GM12878 (cell line): ENCODE measurements at regions not wholly inside any gene's neighbourhood (a gene's known extent, or its start where the extent isn't known, plus 50 kb on each side); places are given as distances from the start of the nearest gene placed in this dataset.

ENCODE experiments used
- ATAC-seq: fragments of 200-7000 bp; cut with Tn5 transposase; 3 replicates; pipeline ENCODE4 v1.9.1; 2020; ENCODE audit warnings: mild to moderate bottlenecking, moderate library complexity
- BruUV-seq: library from RNA; stranded (reverse); fragments of 400-500 nt; replicated peaks from 2 replicates; lab custom pipeline; 2021; lab: Mats Ljungman, UMichigan
- CTCF ChIA-PET: fragments of 300-600 bp; sonication (Branson Sonifier 250); formaldehyde crosslinking; extraction: SDS; loops from one replicate; lab custom pipeline; 2021; ENCODE audit warnings: inconsistent platforms; lab: Yijun Ruan, JAX
- POLR2A ChIA-PET: fragments of 350-600 bp; formaldehyde crosslinking; extraction: SDS; loops from one replicate; lab custom pipeline; 2021; ENCODE audit warnings: inconsistent platforms; lab: Charles Lee
- RAD21 ChIA-PET: fragments of 300-600 bp; sonication (Branson Sonifier 250); formaldehyde crosslinking; loops from one replicate; lab custom pipeline; 2023; ENCODE audit warnings: antibody characterized with exemption; ENCODE audit not compliant: unreplicated experiment; lab: Charles Lee
- SMC1A ChIA-PET: fragments of 300-600 bp; sonication (Branson Sonifier 250); formaldehyde crosslinking; loops from one replicate; lab custom pipeline; 2023; ENCODE audit not compliant: unreplicated experiment, uncharacterized antibody; lab: Charles Lee
- DNase-seq: peaks from one replicate; pipeline ENCODE4 v3.0.0-alpha.2; 2011; ENCODE audit warnings: low read depth, low spot score
- FAIRE-seq: peaks from 3 replicates; lab custom pipeline; 2011; peaks lifted over from hg19 to GRCh38; lab: Jason Lieb, UNC
- H2AFZ ChIP-seq: 2 replicates; pipeline ENCODE4 v1.6.0; 2011; ENCODE audit warnings: low read depth, low read length, control low read depth; ENCODE audit not compliant: control insufficient read depth
- H3K27ac ChIP-seq: 2 replicates; pipeline ENCODE4 v1.5.1; 2011; ENCODE audit warnings: control low read depth; ENCODE audit not compliant: control insufficient read depth, insufficient read depth
- H3K27me3 ChIP-seq, 2 experiments: replicated peaks in 1 of 2; 2 replicates each; pipeline versions ENCODE4 v1.6.0 to v1.6.1; 2011; ENCODE audit warnings: low read length in 1 of 2; ENCODE audit not compliant: control insufficient read depth in 2 of 2, insufficient read depth in 2 of 2
- H3K36me3 ChIP-seq, 2 experiments: 2 replicates each; pipeline ENCODE4 v1.5.1; 2011; ENCODE audit warnings: low read length in 1 of 2; ENCODE audit not compliant: control insufficient read depth in 2 of 2, insufficient read depth in 2 of 2
- H3K4me1 ChIP-seq: 2 replicates; pipeline ENCODE4 v1.6.1; 2011; ENCODE audit warnings: mild to moderate bottlenecking, low read length, moderate library complexity, mixed read lengths; ENCODE audit not compliant: control insufficient read depth, insufficient read depth
- H3K4me2 ChIP-seq: 2 replicates; pipeline ENCODE4 v1.6.0; 2011; ENCODE audit warnings: control low read depth; ENCODE audit not compliant: control insufficient read depth, insufficient read depth
- H3K4me3 ChIP-seq: fragments of 200-600 bp; sonication (generic); 2 replicates; pipeline ENCODE4 v1.5.1; 2016
- H3K79me2 ChIP-seq: 2 replicates; pipeline ENCODE4 v1.6.0; 2011; ENCODE audit warnings: low read length; ENCODE audit not compliant: control insufficient read depth, insufficient read depth
- H3K9ac ChIP-seq: 2 replicates; pipeline ENCODE4 v1.8.0; 2011; ENCODE audit warnings: low read length, control low read depth, mixed read lengths; ENCODE audit not compliant: control insufficient read depth, insufficient read depth
- H3K9me3 ChIP-seq: replicated peaks from 3 replicates; pipeline ENCODE4 v1.5.1; 2011; ENCODE audit warnings: mild to moderate bottlenecking, low read length; ENCODE audit not compliant: control insufficient read depth, insufficient read depth
- H4K20me1 ChIP-seq: 2 replicates; pipeline ENCODE4 v1.6.0; 2011; ENCODE audit not compliant: control insufficient read depth, insufficient read depth
- CREB1 ChIP-seq: IDR thresholded peaks from 2 replicates; pipeline ENCODE4 v1.6.1; 2012; ENCODE audit warnings: low read depth, mild to moderate bottlenecking, inconsistent platforms
- MYB ChIP-seq: fragments of 150-350 bp; IDR thresholded peaks from 2 replicates; pipeline ENCODE4 v1.6.1; 2014; ENCODE audit warnings: mild to moderate bottlenecking, low read depth, low read length, borderline replicate concordance
- MYC ChIP-seq: IDR thresholded peaks from 2 replicates; pipeline ENCODE4 v1.6.1; 2011; ENCODE audit warnings: mild to moderate bottlenecking, low read length, moderate library complexity, inconsistent platforms; ENCODE audit not compliant: insufficient read depth, insufficient replicate concordance, insufficient read length, severe bottlenecking
- RB1 ChIP-seq: fragments of 450-650 bp; formaldehyde crosslinking; IDR thresholded peaks from 2 replicates; pipeline ENCODE4 v1.6.1; 2017; ENCODE audit warnings: mild to moderate bottlenecking, borderline replicate concordance
- WGBS: methylation state at CpG from one replicate; pipeline ENCODE4 v1.1.6; 2016; ENCODE audit warnings: low lambda C conversion rate; ENCODE audit not compliant: insufficient replicate concordance, insufficient coverage; ENCODE audit errors: missing lambda C conversion rate; 5-methylcytosine and 5-hydroxymethylcytosine counted together
- in situ Hi-C: fragments of 300-500 bp; cut with MboI; formaldehyde crosslinking; loops from 9 replicates; pipeline ENCODE4 v1.14.3; 2018; ENCODE audit warnings: mixed read lengths
- intact Hi-C: fragments of 100-400 bp; cut with micrococcal nuclease; formaldehyde crosslinking; loops from one replicate; pipeline ENCODE4 v1.14.2; 2022; ENCODE audit not compliant: unreplicated experiment
- TF ChIP-seq, protein P1 (sequence below): fragments of 450-650 bp; IDR thresholded peaks from 2 replicates; pipeline ENCODE4 v1.6.1; 2017; ENCODE audit warnings: mild to moderate bottlenecking, moderate library complexity
- TF ChIP-seq, protein P2 (sequence below): fragments of 150-350 bp; IDR thresholded peaks from 2 replicates; pipeline ENCODE4 v1.6.1; 2014; ENCODE audit warnings: mild to moderate bottlenecking, low read depth, low read length
- TF ChIP-seq, protein P3 (sequence below): fragments of 450-650 bp; IDR thresholded peaks from 2 replicates; pipeline ENCODE4 v1.6.1; 2017; ENCODE audit warnings: borderline replicate concordance

DNA sequence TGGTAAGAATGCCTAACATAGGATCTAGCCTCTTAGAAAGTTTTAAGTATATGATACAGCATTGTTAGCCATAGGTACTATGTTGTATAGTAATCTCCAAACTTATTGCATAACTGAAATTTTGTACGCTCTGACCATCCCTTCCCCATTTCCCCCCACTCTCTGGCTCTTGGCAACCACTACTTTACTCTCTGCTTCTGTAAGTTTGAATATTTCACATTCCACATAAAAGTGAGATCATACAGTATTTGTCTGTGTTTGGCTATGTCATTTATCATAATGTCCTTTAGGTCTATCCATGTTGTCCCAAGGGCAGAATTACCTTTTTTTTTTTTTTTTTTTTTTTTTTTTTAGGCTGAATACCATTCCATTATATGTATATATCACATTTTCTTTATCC, 396.9 kb downstream of the DLEU7 start:
- no peaks in the 10 kb centered on the region for H4K20me1 ChIP-seq
- no peak overlapping the region for H2AFZ ChIP-seq
- DNase-seq (no peak), FAIRE-seq (no peak), ATAC-seq (no peak)
- in situ Hi-C loops (no loop called here), intact Hi-C loops (no loop called here)
- ChIA-PET RAD21 (no interaction called here), SMC1A (interaction anchor here (0.7 kb wide), 1 partner anchor 10 kb away, joined by 3 read pairs; no protein-coding TSS in a partner anchor), CTCF (interaction anchor here (1.0 kb wide), 1 partner anchor 470 kb away, joined by 3 read pairs; no protein-coding TSS in a partner anchor), POLR2A (no interaction called here)
- H3K79me2 ChIP-seq: no peaks in the 10 kb centered on the region
- no TSS peak for BruUV-seq
- 71% methylated on average over 1 of the region's 1 CpG for WGBS
- H3K4me3 ChIP-seq: no peak overlapping the region
- no peaks in the 10 kb centered on the region for H3K9me3 ChIP-seq
- H3K27me3 ChIP-seq: no peaks in the 10 kb centered on the region; a peak in 2 of 4 replicates
- no peak overlapping the region for H3K4me2 ChIP-seq
- H3K9ac ChIP-seq: no peak overlapping the region
- H3K36me3 ChIP-seq: no peaks in the 10 kb centered on the region; a peak in 1 of 4 replicates
- H3K27ac ChIP-seq: no peak overlapping the region
- H3K4me1 ChIP-seq: no peaks in the 10 kb centered on the region
- TF ChIP-seq MYC (no peak), MYB (no peak), RB1 (no peak), CREB1 (no peak)
- TF ChIP-seq, protein P1, sequence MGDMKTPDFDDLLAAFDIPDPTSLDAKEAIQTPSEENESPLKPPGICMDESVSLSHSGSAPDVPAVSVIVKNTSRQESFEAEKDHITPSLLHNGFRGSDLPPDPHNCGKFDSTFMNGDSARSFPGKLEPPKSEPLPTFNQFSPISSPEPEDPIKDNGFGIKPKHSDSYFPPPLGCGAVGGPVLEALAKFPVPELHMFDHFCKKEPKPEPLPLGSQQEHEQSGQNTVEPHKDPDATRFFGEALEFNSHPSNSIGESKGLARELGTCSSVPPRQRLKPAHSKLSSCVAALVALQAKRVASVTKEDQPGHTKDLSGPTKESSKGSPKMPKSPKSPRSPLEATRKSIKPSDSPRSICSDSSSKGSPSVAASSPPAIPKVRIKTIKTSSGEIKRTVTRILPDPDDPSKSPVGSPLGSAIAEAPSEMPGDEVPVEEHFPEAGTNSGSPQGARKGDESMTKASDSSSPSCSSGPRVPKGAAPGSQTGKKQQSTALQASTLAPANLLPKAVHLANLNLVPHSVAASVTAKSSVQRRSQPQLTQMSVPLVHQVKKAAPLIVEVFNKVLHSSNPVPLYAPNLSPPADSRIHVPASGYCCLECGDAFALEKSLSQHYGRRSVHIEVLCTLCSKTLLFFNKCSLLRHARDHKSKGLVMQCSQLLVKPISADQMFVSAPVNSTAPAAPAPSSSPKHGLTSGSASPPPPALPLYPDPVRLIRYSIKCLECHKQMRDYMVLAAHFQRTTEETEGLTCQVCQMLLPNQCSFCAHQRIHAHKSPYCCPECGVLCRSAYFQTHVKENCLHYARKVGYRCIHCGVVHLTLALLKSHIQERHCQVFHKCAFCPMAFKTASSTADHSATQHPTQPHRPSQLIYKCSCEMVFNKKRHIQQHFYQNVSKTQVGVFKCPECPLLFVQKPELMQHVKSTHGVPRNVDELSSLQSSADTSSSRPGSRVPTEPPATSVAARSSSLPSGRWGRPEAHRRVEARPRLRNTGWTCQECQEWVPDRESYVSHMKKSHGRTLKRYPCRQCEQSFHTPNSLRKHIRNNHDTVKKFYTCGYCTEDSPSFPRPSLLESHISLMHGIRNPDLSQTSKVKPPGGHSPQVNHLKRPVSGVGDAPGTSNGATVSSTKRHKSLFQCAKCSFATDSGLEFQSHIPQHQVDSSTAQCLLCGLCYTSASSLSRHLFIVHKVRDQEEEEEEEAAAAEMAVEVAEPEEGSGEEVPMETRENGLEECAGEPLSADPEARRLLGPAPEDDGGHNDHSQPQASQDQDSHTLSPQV: no peak
- TF ChIP-seq, protein P2, sequence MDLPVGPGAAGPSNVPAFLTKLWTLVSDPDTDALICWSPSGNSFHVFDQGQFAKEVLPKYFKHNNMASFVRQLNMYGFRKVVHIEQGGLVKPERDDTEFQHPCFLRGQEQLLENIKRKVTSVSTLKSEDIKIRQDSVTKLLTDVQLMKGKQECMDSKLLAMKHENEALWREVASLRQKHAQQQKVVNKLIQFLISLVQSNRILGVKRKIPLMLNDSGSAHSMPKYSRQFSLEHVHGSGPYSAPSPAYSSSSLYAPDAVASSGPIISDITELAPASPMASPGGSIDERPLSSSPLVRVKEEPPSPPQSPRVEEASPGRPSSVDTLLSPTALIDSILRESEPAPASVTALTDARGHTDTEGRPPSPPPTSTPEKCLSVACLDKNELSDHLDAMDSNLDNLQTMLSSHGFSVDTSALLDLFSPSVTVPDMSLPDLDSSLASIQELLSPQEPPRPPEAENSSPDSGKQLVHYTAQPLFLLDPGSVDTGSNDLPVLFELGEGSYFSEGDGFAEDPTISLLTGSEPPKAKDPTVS: no peak
- TF ChIP-seq, protein P3, sequence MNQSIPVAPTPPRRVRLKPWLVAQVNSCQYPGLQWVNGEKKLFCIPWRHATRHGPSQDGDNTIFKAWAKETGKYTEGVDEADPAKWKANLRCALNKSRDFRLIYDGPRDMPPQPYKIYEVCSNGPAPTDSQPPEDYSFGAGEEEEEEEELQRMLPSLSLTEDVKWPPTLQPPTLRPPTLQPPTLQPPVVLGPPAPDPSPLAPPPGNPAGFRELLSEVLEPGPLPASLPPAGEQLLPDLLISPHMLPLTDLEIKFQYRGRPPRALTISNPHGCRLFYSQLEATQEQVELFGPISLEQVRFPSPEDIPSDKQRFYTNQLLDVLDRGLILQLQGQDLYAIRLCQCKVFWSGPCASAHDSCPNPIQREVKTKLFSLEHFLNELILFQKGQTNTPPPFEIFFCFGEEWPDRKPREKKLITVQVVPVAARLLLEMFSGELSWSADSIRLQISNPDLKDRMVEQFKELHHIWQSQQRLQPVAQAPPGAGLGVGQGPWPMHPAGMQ: no peak
